ENCODE measurements at regions not wholly inside any gene's neighbourhood (a gene's known extent, or its start where the extent isn't known, plus 50 kb on each side); places are given as distances from the start of the nearest gene placed in this dataset.

DNA sequence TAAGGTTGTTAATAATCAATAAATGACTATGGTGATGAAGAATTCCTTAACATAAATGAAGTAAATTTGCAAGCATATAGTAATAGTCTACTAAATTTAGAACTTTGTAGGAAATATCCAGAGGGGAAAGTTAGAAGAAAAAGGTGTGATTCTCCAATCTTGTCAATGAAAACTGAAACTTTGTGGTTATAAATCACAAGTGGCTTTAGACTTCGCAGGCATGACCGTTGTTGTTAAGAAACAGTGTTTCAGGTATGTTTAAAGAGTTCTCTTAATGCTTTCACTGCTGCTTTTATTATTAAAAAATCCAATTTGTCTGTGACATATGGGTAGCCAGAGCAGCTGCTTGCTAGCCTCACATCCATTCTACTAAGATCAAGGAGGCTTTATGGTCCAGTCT, 475.6 kb upstream of the ADGRB3 start:
- Histone ChIP-seq H3K36me3 (ENCODE audit: control insufficient read depth in 2 of 4, insufficient read depth in 4 of 4, low read length in 3 of 4) (peaks cover 0 to 2% (median 0%) of the 10 kb centered on the region in 4 experiments; a peak in 1 of 8 replicates), H3K14ac (ENCODE audit: insufficient read length) (no peak overlapping the region), H3K27ac (ENCODE audit: low read depth, low read length) (no peak overlapping the region), H3K18ac (ENCODE audit: extremely low read depth, low read length) (no peak overlapping the region), H2BK12ac (ENCODE audit: low read depth, low read length) (no peak overlapping the region), H3K56ac (replicated peaks; ENCODE audit: insufficient read length, low read depth, low read length) (no peak overlapping the region), H3K4ac (replicated peaks; ENCODE audit: insufficient read length, low read depth, low read length) (no peak overlapping the region), H2AFZ (ENCODE audit: low read length) (no peak overlapping the region), H3K79me1 (ENCODE audit: low read depth, low read length) (no peaks in the 10 kb centered on the region), H4K5ac (ENCODE audit: insufficient read length, low read depth, low read length) (no peak overlapping the region), H4K8ac (ENCODE audit: extremely low read depth, insufficient read depth, low read length) (no peak overlapping the region), H3K23me2 (ENCODE audit: low read depth, low read length) (no peaks in the 10 kb centered on the region), H2AK5ac (ENCODE audit: low read depth, low read length) (no peak overlapping the region), H2BK5ac (ENCODE audit: low read depth, low read length) (no peak overlapping the region), H2BK15ac (ENCODE audit: low read length) (no peak overlapping the region), H3K79me2 (ENCODE audit: control insufficient read depth in 1 of 2, insufficient read depth in 2 of 2, low read length in 2 of 2) (no peaks in the 10 kb centered on the region), H4K91ac (replicated peaks; ENCODE audit: insufficient read length, low read length) (no peak overlapping the region), H3K4me3 (ENCODE audit: extremely low read depth in 1 of 4, insufficient read depth in 2 of 4, low read depth in 3 of 4, low read length in 4 of 4) (no peak overlapping the region), H2BK20ac (ENCODE audit: low read length) (no peak overlapping the region), H4K20me1 (replicated peaks in 1 of 2; ENCODE audit: control insufficient read depth in 1 of 2, insufficient read depth in 2 of 2, low read length in 2 of 2) (no peaks in the 10 kb centered on the region), H3K4me1 (replicated peaks in 1 of 4; ENCODE audit: control insufficient read depth in 3 of 4, insufficient read depth in 4 of 4, low read length in 3 of 4) (no peaks in the 10 kb centered on the region), H3K23ac (ENCODE audit: insufficient read length) (no peak overlapping the region), H3K27me3 (replicated peaks in 1 of 4; ENCODE audit: control insufficient read depth in 3 of 4, extremely low read depth in 1 of 4, insufficient read depth in 3 of 4, low read length in 3 of 4) (no peaks in the 10 kb centered on the region), H2BK120ac (replicated peaks; ENCODE audit: low read depth, low read length) (no peak overlapping the region), H3K9me3 (ENCODE audit: insufficient read depth in 2 of 2, low read depth in 1 of 2, low read length in 1 of 2) (peaks cover 11 to 13% of the 10 kb centered on the region in 2 experiments), H3K4me2 (ENCODE audit: insufficient read depth in 1 of 2, low read depth in 2 of 2, low read length in 2 of 2) (no peak overlapping the region), H3K9ac (replicated peaks in 1 of 4; ENCODE audit: extremely low read depth in 1 of 4, low read depth in 3 of 4, low read length in 3 of 4) (no peak overlapping the region)
- FAIRE-seq (no peak), DNase-seq (ENCODE audit: low read depth in 1 of 2, low spot score in 2 of 2) (no peak)
- ChIA-PET POLR2A (ENCODE audit: partially characterized antibody) (no interaction called here), CTCF (ENCODE audit: partially characterized antibody) (no interaction called here)
- WGBS, 2 experiments (ENCODE audit: extremely low coverage in 1 of 2, insufficient coverage in 1 of 2, insufficient read length in 1 of 2, insufficient replicate concordance in 2 of 2, low coverage in 1 of 2, low lambda C conversion rate in 2 of 2, missing lambda C conversion rate in 1 of 2): 94% methylated on average over 2 of the region's 2 CpGs; no CpG with 5 or more reads in 1 of the 2 experiments
- no peak for TF ChIP-seq SP1 (IDR thresholded peaks at IDR 0.05; ENCODE audit: low read depth, low read length)
- TF ChIP-seq CREB1 (IDR thresholded peaks at IDR 0.05): no peak
- TF ChIP-seq HDAC6 (IDR thresholded peaks at IDR 0.05; ENCODE audit: low read depth, low read length): no peak
- TF ChIP-seq, protein P1, sequence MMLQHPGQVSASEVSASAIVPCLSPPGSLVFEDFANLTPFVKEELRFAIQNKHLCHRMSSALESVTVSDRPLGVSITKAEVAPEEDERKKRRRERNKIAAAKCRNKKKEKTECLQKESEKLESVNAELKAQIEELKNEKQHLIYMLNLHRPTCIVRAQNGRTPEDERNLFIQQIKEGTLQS (IDR thresholded peaks at IDR 0.05; ENCODE audit: insufficient read depth, low read depth, low read length): no peak
- no peak for TF ChIP-seq TAF7 (optimal IDR thresholded peaks at IDR 0.05; ENCODE audit: borderline replicate concordance, low read depth, low read length)
- TF ChIP-seq SP2 (IDR thresholded peaks at IDR 0.05; ENCODE audit: low read length): no peak
- TF ChIP-seq GTF2F1 (IDR thresholded peaks at IDR 0.05; ENCODE audit: borderline replicate concordance, low read depth, low read length): no peak
- no peak for TF ChIP-seq SP4 (IDR thresholded peaks at IDR 0.05; ENCODE audit: low read length)
- TF ChIP-seq, protein P2, sequence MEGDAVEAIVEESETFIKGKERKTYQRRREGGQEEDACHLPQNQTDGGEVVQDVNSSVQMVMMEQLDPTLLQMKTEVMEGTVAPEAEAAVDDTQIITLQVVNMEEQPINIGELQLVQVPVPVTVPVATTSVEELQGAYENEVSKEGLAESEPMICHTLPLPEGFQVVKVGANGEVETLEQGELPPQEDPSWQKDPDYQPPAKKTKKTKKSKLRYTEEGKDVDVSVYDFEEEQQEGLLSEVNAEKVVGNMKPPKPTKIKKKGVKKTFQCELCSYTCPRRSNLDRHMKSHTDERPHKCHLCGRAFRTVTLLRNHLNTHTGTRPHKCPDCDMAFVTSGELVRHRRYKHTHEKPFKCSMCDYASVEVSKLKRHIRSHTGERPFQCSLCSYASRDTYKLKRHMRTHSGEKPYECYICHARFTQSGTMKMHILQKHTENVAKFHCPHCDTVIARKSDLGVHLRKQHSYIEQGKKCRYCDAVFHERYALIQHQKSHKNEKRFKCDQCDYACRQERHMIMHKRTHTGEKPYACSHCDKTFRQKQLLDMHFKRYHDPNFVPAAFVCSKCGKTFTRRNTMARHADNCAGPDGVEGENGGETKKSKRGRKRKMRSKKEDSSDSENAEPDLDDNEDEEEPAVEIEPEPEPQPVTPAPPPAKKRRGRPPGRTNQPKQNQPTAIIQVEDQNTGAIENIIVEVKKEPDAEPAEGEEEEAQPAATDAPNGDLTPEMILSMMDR (IDR thresholded peaks at IDR 0.05; ENCODE audit: control extremely low read depth in 1 of 3, insufficient read depth in 1 of 3, low read depth in 1 of 3, low read length in 3 of 3): no peak
- TF ChIP-seq BCL11A (IDR thresholded peaks at IDR 0.05; ENCODE audit: low read depth in 2 of 2, low read length in 2 of 2): no peak

Data from H1 (cell line).